ENCODE measurements at regions not wholly inside any gene's neighbourhood (a gene's known extent, or its start where the extent isn't known, plus 50 kb on each side); places are given as distances from the start of the nearest gene placed in this dataset.

DNA sequence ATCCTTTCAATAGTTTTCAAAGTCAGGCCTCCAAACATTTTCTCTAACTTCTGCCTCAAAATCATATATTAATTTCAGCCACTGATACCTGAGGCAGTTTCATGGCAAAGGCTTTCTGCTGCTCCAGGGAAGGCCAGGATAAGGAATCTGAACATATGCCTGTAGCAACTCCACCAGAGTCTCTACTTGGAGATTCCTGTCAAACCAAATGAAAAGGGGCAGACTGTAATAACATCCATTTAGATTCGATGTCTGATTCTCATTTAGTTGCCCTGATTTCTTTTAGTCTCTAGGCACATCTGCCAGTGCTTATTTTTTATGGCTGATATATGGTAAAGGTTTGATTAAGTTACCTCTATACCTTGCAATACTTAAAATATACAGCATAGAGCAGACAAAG is 109.6 kb upstream of the ZNF385D start:
- TF ChIP-seq POLR2A (IDR thresholded peaks at IDR 0.05) = no peak
- TF ChIP-seq, protein P1, sequence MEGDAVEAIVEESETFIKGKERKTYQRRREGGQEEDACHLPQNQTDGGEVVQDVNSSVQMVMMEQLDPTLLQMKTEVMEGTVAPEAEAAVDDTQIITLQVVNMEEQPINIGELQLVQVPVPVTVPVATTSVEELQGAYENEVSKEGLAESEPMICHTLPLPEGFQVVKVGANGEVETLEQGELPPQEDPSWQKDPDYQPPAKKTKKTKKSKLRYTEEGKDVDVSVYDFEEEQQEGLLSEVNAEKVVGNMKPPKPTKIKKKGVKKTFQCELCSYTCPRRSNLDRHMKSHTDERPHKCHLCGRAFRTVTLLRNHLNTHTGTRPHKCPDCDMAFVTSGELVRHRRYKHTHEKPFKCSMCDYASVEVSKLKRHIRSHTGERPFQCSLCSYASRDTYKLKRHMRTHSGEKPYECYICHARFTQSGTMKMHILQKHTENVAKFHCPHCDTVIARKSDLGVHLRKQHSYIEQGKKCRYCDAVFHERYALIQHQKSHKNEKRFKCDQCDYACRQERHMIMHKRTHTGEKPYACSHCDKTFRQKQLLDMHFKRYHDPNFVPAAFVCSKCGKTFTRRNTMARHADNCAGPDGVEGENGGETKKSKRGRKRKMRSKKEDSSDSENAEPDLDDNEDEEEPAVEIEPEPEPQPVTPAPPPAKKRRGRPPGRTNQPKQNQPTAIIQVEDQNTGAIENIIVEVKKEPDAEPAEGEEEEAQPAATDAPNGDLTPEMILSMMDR (IDR thresholded peaks at IDR 0.05) = no peak
